Left ventricle myocardium inferior (tissue), 1 donor: ENCODE measurements at regions not wholly inside any gene's neighbourhood (a gene's known extent, or its start where the extent isn't known, plus 50 kb on each side); places are given as distances from the start of the nearest gene placed in this dataset.

Source experiments
- DNase-seq: peaks from one replicate; pipeline ENCODE4 v3.0.0-alpha.2; 2020
- H3K27ac ChIP-seq: fragments of 200-600 bp; replicated peaks from 2 replicates; pipeline ENCODE4 v1.8.0; 2021
- H3K27me3 ChIP-seq: fragments of 200-600 bp; 2 replicates; pipeline ENCODE4 v1.8.0; 2021; ENCODE audit warnings: low read depth
- H3K36me3 ChIP-seq: fragments of 200-600 bp; 2 replicates; pipeline ENCODE4 v1.8.0; 2021
- H3K4me1 ChIP-seq: fragments of 200-600 bp; 2 replicates; pipeline ENCODE4 v1.8.0; 2021
- H3K4me3 ChIP-seq: fragments of 200-600 bp; 2 replicates; pipeline ENCODE4 v1.8.0; 2021; ENCODE audit warnings: mild to moderate bottlenecking, moderate library complexity
- H3K9me3 ChIP-seq: fragments of 200-600 bp; replicated peaks from 2 replicates; pipeline ENCODE4 v1.8.0; 2021
- CTCF ChIP-seq: fragments of 200-600 bp; IDR thresholded peaks from 2 replicates; pipeline ENCODE4 v1.8.0; 2021; ENCODE audit warnings: antibody characterized with exemption, mild to moderate bottlenecking, borderline replicate concordance
- intact Hi-C: fragments of 100-400 bp; cut with micrococcal nuclease; formaldehyde crosslinking; loops from one replicate; pipeline ENCODE4 v1.11.0; 2022
- donor health status: DM: no; HTN: yes; CAD: no; lungs with severe emphysema.

DNA sequence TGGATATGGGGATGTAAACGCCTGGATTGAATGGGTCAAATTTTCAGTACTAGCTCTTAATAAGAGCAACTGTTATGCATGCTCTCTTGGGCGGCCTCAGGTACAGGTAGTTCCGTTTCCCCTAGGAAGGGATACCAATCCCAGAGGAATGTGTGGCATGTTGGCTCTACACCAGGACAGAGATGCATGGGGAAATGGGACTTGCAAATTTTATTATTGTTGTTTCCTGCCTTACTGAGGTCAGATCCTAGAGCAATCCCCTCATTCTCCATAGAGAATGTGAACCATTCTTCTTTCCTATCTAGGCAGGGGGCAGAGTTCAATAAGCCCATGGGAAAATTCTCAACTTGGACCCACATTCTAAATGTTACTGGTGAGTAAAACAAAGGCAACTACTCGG, 361.8 kb upstream of the FGF16 start:
- TF ChIP-seq CTCF: no peak
- no peak for DNase-seq
- intact Hi-C loops: no loop called here
- no peak overlapping the region for H3K27ac ChIP-seq
- no peaks in the 10 kb centered on the region for H3K36me3 ChIP-seq
- no peak overlapping the region for H3K4me3 ChIP-seq
- H3K27me3 ChIP-seq: no peaks in the 10 kb centered on the region
- no peaks in the 10 kb centered on the region for H3K4me1 ChIP-seq
- peaks cover 14% of the 10 kb centered on the region for H3K9me3 ChIP-seq

- intact Hi-C loops: no loop called here
- DNase-seq: no peak
- Histone ChIP-seq H3K36me3 (no peaks in the 10 kb centered on the region), H3K4me3 (no peak overlapping the region), H3K27me3 (no peaks in the 10 kb centered on the region), H3K27ac (peak overlapping the region; percentile 61), H3K9me3 (no peaks in the 10 kb centered on the region), H3K4me1 (no peaks in the 10 kb centered on the region)
- no peak for TF ChIP-seq CTCF
Observed at GRCh38 chrX:77087529-77088169, 359.5 kb upstream of the FGF16 start.

DNA sequence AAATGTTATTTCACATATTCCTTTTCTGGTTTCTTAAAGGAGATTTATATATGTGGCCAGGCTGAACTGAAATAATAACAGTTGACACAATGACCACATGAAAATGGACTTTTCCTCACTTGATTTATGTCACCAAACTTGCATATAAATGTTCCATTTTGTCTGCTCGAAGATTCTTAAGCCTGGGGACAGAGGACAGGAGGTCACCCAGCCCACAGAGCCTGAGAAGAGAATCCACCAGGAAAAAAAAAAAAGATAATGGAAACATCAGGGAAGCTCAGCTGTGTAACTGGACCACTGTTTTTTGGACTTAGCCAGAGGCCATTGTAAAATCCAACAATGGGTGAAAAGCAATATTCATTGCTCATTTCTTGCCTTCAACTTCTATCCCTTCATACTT, 359.0 kb upstream of the FGF16 start:
- Histone ChIP-seq H3K36me3 (no peaks in the 10 kb centered on the region), H3K4me3 (no peak overlapping the region), H3K27ac (peak overlapping the region; percentile 61), H3K27me3 (no peaks in the 10 kb centered on the region), H3K4me1 (no peaks in the 10 kb centered on the region), H3K9me3 (no peaks in the 10 kb centered on the region)
- intact Hi-C loops: no loop called here
- DNase-seq: no peak
- no peak for TF ChIP-seq CTCF

- TF ChIP-seq CTCF: no peak
Observed at GRCh38 chrX:77114501-77114900, 332.7 kb upstream of the FGF16 start.

GRCh38 chrX:77118686-77119085, 328.5 kb upstream of the FGF16 start:
- Histone ChIP-seq H3K27me3 (no peaks in the 10 kb centered on the region), H3K4me3 (no peak overlapping the region), H3K9me3 (no peaks in the 10 kb centered on the region), H3K27ac (no peak overlapping the region), H3K36me3 (no peaks in the 10 kb centered on the region), H3K4me1 (no peaks in the 10 kb centered on the region)
- intact Hi-C loops: no loop called here
- no peak for DNase-seq
- TF ChIP-seq CTCF: no peak

More at GRCh38 chrX:77114501-77114900, 332.7 kb upstream of the FGF16 start:
- no peaks in the 10 kb centered on the region for H3K36me3 ChIP-seq
- no peaks in the 10 kb centered on the region for H3K4me1 ChIP-seq
- H3K4me3 ChIP-seq: no peak overlapping the region
- H3K27ac ChIP-seq: no peak overlapping the region
- intact Hi-C loops: no loop called here
- DNase-seq: no peak
- no peaks in the 10 kb centered on the region for H3K9me3 ChIP-seq
- no peaks in the 10 kb centered on the region for H3K27me3 ChIP-seq
